ENCODE measurements at regions not wholly inside any gene's neighbourhood (a gene's known extent, or its start where the extent isn't known, plus 50 kb on each side); places are given as distances from the start of the nearest gene placed in this dataset.

GRCh38 chrX:4878640-4879039 is 1165.2 kb upstream of the PRKX start:
- TF ChIP-seq CTCF (IDR thresholded peaks at IDR 0.05) = no peak
- TF ChIP-seq ZFX (IDR thresholded peaks at IDR 0.05; ENCODE audit: borderline replicate concordance) = no peak
